HK-2 (cell line): ENCODE measurements at regions not wholly inside any gene's neighbourhood (a gene's known extent, or its start where the extent isn't known, plus 50 kb on each side); places are given as distances from the start of the nearest gene placed in this dataset.
"Not testable (repeated sequence)": the region's sequence is repeated elsewhere in the genome, so short reads cannot be mapped to it uniquely, and the experiment has no call there.

ENCODE experiments used
- DNase-seq: peaks from one replicate; pipeline ENCODE4 v3.0.0-alpha.2; 2018; ENCODE audit not compliant: unreplicated experiment

DNA sequence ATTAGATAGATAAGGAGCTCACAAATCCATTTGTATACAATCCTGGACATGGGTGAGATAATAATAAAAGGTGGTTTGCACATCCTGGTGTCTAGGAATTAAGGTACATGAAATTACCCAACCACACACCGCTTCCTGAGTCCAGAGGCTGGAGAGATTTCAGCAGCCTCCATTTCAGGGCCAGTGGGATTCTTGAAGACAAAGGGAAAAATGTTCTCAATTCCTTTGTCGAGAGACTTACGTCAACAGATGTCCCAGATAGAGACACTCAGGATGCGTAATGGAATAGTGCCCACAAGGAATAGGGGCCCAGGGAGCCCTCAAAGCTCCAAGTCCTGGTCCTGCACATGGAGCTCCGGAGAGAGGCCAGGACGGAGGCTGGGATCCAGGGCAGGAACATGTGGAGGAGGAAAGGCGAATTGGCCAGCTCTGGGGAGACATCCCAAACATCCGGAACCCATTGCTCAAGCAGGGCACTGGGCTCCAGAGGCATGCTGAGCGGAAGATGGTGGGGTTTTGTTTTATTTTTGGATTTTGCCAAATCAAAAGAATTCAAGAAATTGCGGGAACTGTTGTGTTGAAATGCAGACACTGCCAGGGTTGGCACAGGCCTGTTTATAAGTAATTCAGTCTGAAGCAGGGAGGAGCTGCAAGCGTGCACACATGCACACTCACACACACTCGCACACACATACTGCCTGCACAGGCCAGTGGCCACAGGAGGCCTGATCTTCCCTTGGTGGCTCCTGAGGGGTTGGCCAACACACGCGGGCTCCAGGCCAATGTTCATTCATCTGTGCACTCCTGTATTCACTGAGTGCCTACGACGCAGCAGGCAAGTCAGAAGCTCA is 97.2 kb downstream of the NOG start:
- peak; percentile 68 for DNase-seq

DNA sequence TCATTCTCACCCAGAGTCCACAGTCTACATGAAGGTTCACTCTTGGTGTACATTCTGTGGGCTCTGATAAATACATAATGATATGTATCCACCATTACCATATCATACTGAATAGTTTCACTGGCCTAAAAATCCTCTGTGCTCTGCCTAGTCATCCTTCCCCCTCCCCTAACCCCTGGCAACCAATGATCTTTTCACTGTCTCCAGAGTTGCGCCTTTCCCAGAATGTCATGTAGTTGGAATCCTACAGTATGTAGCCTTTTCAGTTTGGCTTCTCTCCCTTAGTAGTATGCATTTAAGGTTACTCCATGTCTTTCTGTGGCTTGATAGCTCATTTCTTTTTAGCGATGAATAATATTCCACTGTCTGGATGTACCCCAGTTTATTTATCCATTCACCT is 101.3 kb downstream of the NOG start:
- no peak for DNase-seq

DNA sequence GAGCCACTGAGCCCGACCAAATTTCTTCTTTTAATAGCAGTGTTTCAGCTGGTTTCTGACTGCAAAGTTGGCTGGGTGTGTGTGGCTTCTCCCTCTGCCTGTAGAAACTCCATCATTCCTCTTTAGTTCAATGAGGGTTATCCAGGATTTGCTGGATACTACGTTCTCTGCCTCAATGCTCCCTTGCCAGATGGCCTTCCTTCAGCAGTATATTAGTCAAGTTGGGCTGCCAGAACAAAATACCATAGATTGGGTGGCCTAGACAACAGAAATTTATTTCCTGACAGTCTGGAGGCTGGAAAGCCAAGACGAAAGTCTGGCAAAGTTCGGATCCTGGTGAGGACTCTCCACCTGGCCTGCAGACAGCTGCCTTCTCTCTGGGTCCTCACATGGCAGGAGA is 103.7 kb downstream of the NOG start:
- DNase-seq = no peak

DNA sequence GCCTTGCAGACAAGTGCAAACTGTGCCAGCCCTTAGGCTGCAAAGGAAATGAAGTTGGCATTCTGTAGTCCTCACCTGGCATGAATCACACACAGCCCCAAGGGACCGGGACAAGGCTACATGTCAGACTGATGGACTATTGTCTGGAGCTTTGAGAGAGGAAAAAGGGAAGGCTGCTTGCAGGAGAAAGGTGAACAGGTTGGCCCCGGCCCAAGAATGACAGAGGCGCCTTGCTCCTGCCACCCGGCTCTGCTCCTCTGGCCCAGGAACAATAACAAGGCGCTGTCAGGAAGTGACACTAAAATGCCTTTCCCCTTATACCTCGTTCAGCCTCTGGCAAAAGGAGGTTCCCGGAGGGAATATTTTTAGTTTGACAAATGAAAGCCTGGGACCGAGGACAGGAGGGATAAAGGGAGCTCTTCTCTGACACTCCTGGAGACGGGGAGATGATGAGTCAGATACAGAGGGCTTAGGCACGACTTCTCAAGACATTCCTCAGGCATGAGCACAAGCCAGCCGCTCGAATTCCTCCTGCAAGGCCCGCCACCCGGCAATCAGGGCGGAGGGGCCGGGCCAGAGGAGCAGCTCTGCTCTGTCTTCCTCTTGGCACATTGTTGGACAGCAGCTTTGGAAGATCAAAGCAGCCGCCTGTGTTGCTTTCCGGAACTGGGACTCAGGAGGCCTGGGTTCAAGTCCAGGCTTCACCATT is 105.8 kb downstream of the NOG start:
- DNase-seq = peak; percentile 96

DNA sequence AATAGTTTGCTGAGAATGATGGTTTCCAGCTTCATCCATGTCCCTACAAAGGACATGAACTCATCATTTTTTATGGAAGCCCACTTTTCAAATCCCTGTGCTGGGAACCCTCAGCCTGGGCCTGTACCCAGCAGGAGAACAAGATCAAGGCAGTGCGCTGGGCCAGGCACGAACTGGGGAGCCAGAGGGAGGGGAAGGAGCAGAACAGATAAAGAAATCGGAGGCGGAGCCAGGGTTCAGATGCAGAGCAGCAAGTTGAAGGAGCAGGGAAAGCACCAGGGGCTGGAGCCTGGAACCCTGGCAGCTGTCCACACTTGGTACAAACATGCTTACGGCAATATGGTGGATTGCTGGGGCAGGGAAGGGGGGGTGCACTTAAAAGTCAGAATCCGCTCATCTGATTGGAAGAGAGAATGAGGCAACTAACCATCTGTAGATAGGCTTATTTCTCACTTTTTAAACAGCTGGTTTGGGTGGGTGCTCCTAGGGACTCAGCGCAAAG is 107.5 kb downstream of the NOG start:
- no peak for DNase-seq

DNA sequence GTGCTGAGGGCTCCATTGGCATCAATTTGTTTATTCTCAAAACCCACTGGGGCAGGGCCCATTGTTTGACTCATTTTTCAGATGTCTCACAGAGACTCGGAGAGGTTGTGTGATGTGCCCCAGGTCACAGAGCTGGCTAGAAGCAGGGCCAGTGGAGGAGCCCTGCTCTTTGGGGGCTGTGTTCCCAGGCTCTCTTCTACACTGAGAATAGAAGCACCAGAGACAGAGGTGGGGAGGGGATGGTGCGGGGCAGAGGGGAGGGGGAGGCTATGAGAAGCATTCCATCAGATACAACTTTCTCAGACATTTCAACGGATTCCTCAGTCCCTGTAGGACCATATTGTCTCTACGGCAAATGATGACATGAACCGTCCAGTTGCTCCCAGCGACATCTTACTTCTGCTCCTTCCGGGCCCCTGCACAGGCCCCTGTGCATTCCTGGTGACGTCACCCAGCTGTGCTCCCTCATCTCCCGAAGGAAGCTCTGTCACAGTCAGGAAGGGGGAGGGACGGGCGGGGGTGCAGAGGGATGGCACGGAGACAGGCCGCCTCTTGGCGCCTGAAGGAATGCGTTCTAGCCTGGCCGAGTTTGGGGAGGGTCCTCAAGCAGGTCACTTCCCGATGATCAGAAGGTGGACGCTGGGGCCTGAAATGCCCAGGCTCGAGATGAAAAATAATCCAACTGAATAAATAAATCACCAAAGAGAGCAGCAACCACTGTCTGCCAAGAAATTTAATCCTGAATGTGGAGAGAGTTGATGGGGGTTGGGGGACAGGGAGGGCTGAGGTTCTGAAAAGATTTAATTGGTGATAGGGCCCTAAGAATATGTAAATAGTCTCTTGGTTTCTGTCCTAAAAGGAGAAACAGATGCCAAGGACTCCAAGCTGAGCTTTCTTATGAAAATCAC is 114.1 kb downstream of the NOG start:
- DNase-seq = no peak

DNA sequence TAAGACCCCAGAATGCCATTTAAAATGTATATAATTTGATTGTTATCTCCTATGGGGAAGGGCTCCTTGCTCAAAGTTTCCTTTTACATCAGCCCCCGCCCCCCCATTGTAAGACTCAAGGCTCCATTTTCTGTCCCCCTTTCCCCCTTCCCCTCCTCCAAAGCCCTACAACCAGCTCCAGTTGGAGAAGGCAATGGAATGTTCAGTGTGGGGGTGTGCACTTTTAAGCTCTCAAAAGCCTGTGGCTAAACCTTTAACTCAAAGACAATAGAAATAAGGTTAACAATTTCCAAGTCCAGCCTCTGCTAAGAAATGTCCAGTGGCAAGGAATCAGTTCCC is 114.7 kb downstream of the NOG start:
- DNase-seq = no peak

DNA sequence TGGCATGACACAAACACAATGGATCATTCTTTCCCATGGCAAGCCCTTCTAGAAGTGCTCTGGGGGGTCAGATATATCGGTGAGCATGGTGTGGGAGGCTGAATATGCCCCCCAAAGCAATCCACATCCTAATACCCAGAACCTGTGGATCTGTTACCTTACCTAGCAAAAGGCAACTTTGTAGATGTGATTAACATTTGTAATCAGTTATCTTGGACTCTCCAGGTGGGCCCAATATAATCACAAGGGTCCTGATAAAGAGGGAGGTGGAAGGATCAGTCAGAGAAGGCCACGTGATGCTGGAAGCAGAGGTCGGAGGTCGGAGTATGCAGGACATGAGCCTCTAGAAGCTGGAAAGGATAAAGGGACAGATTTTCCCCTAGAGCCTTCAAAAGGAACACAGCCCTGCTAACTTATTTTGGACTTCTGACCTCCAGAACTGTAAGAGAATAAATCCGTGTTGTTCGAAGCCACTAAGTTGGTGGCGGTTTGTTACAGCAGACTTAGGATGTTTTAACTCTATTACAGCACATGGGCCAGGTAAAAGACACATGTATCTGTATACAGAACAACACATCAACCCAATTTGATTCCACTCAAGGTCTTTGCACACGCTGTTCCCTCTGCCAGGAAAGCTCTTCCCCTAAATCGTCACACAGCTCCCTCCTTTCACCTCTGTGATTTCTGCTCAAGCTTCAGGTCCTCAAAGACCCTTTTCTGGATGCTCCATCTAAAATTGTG is 115.3 kb downstream of the NOG start:
- no peak for DNase-seq

DNA sequence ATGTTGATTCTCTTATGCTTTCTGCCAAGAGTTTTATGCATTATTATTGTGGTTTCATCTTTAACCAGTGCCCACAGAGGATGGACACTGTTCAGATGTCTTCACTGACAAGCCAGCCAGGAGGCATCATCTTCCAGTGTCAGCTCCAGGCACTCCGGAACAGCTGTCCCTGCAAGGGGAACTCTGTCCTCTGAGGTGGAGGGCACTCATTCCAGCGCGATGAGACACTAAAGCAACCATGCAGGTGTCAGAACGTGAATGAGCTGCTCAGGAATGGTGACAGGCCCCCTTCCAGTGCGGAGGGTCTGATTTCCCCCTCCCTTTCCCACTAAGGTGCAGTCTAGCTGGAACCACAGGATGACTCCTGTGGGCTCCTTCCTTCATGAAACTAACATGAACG is 117.5 kb downstream of the NOG start:
- DNase-seq = peak; percentile 18

DNA sequence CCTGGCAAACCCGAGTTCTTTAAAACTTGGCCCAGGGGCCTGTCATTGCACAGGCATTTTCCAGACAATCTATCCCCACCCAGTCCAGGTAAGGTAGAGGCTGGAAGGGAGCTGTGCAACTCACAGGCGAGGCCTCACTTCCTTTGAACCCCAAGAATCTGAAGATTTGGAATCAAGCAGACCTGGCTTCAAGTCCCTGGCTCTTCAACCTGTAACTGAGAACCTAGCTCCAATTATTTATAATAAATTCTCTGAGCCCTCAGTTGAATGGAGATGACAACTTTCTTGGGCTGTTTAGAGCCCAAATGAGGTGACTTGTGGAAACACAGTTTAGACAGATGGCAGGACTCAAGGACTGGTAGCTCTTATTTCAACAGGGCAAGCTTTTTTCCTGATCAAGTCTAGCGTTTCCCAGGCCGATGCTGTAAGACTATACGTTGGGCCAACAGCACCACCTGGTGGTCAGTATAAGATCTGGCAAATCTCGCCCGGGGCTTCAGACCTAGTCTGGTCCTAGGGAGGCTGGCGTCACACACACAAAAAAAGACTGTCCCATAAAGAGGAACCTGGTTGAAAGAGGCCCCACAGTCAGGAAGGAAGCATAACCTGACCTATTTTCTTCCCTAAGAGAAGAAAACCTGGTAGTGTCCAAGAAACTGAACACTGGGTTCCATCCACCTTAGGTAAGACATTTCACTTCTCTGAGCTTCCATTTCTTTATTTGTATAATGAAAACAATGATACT is 117.9 kb downstream of the C17orf67 start:
- DNase-seq = peak; percentile 76

DNA sequence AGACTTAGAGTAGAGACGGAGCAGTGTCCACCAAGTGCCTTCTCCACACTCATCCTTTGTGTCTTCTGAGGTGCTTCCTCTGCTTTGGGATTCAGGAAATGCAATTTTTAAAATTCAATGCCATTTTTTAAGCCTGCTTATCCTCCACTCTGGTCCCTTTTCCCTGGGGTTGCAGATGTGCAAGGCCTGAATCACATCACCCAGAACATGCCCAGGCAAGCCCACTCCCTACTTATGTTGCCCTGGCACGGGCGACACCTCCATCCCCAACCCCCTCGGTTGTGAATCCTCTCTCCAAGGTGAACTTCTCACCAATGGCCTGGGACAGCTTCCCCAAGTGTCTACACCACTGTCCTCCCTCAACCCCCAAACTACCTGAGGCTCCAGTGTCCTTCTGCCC is 116.2 kb downstream of the C17orf67 start:
- DNase-seq = no peak

DNA sequence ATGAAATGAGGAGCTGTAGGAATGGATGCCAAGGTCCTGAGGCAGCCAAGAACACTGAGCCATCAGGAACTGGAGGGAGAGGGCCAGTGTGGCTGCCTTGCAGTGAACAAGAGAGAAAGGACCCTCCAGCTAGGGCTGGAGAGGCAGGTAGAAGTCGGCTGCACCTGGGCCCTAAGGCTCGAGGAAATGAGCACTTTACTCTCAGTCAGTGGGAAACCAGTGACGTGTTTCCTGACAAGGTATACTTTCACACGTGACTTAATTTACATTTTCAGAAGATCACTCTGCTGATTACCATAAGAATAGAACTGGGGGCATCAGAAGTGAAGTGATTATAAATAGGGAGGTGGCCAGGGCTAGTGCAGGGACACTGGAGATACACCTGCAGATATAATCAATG is 115.2 kb downstream of the C17orf67 start:
- DNase-seq = no peak

DNA sequence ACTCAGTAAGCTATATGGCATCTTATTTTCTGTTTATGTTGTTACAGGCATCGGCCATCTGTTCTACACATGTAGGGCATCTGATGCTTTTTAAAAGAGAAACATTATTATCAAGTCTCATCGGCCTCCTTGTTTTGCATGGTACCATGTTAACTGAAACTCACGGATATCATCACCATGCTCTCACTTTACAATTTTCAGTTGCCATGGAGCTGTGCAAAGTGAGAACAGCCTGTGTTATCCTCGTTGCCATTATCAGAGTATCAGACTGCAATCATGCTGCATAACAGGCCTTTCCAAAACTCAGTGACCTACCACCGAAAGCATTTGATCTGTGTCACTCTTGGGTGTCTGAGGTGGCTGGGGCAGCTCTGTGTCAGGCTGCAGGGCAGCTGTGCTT is 110.3 kb downstream of the C17orf67 start:
- DNase-seq = no peak

DNA sequence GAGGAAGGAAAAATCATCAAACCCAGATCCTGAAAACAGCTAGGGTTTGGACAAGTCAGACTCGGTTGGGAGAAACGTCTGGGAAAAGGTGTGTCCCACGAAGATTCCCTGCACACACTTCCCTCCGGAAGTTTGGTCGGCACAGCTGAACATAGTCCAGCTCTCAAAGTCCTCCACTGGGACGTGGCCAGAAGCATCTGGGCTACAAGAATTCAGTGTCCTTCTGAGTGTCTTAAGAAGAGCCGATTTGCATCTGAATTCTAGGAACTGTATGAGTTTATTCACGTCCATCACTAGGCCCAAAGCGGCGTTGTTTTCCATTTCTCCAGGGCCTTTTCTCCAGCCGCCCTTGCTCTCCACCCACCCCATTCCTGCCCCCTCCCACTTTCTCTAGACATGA is 109.1 kb downstream of the C17orf67 start:
- DNase-seq = no peak

DNA sequence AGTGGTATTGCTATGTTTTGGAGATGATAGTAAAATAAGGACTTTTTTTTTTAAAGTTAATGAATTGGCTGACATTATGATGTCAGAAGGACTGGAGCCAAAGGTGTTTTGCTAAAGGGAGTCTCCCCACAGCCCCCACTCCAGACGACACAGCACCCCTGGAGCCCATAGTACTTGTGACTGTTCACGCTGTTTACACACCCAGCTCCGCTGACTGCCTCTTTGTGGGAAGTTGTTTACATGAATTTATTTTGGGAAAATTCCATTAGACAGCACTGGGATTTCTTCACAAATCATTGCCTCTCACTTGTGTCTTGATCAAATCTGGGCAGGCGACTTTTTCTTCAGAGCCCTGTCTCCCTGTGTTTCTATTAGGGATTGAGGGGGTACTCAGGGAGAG is 108.6 kb downstream of the C17orf67 start:
- no peak for DNase-seq

DNA sequence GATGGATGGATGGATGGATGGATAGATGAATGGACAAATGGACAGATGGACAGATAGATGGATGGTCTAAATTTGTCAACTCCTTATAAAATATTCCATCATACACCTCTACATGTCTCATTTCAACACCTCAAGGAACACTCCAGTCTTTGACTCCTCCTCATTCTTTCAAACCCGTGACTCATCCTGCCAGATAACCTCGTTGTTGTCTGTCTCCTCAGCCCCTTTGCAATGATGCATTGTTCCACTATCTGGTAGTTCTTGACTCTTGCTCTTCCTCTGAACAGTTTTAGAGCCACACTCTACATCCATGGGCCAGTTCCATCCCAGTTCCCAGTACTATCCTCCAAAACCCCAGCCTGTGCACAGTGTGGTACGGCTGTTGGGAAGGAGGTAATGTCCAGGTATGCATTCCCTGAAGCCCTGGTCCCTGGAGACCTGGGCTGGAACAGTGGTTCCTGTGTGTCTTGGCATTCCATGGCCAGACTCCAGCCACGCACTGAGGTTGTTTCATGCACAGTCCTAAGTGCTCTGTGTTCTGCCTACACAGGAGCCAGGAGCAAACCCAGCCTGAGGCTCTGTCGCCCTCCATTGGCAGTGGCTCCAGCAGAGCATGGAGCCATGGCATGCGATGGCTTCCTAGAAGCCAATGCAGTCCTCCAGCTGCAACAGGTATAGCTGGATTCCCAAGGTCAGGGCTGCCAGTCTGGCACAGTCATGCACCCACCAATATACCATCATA is 105.7 kb downstream of the C17orf67 start:
- DNase-seq = no peak

DNA sequence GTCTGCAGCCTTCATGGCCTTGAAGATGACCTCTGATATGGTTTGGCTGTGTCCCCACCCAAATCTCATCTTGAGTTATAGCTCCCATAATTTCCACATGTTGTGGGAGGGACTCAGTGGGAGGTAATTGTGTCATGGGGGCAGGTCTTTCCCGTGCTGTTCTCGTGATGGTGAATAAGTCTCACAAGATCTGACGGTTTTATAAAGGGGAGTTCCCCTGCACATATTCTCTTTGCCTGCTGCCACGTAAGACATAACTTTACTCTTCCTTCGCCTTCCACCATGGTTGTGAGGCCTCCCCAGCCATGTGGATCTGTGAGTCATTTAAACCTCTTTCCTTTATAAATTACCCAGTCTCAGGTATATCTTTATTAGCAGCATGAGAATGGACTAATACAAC is 102.6 kb downstream of the C17orf67 start:
- not testable (repeated sequence) for DNase-seq

DNA sequence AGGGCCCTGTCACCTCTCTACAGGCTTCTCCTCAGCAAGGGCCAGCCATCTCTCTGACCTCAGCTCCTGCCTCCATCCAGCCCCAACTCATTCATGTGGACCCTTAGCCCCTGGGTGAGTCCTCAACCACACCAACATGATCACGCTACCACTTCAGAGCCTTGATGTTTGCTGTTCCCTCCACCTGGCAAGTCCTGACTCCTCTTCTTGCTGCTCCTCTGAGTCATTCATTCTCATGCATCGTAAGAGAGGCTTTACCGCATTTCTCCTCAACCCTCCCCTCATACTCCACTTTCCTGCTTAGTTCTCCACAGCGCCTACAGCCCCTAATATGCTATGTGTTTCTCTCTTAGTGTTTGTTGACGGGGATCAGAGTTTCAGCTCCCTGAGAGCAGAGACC is 99.9 kb downstream of the C17orf67 start:
- DNase-seq = no peak

DNA sequence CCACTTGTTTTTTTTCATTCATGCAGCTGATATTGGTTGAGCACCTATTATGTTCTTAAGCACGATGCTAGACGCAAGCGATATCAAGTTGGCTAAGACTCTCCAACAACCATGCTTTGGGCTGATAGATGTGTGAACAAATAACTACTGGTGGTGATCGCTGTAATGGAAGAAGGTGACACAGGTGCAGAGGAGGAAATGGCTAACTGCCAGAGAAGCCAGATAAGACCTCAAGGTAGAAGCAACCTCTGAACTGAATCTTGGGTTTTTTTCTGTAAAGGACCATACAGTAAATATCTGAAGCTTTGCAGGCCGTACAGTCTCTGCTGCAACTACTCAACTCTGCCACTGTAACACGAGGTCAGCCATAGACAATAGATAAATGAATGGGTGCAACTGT is 97.9 kb downstream of the C17orf67 start:
- DNase-seq = no peak
